ENCODE measurements at regions not wholly inside any gene's neighbourhood (a gene's known extent, or its start where the extent isn't known, plus 50 kb on each side); places are given as distances from the start of the nearest gene placed in this dataset.

GRCh38 chr13:109374609-109375200 lies 411.7 kb downstream of the IRS2 start:
- TF ChIP-seq CTCF (IDR thresholded peaks at IDR 0.05) (no peak), POLR2AphosphoS5 (IDR thresholded peaks at IDR 0.05) (no peak), POLR2A (IDR thresholded peaks at IDR 0.05) (no peak), EP300 (IDR thresholded peaks at IDR 0.05) (no peak)

All from gastroesophageal sphincter (tissue), 3 donors.